Spleen (tissue), 7 donors: ENCODE measurements at regions not wholly inside any gene's neighbourhood (a gene's known extent, or its start where the extent isn't known, plus 50 kb on each side); places are given as distances from the start of the nearest gene placed in this dataset.

Experiments
- CTCF ChIP-seq, 11 experiments: fragments of 200-600 bp in 7 of 11; fragments of 450-650 bp in 4 of 11; sonication (generic) in 4 of 11; IDR thresholded peaks in 8 of 11; conservative IDR thresholded peaks in 3 of 11; 1 replicate in 7 of 11; 2 replicates in 4 of 11; pipeline versions ENCODE4 v1.4.0 to v1.8.0; 2016 to 2021; ENCODE audit warnings: antibody characterized with exemption in 11 of 11, inconsistent platforms in 4 of 11, mild to moderate bottlenecking in 1 of 11
- POLR2A ChIP-seq, 3 donors: fragments of 450-650 bp; IDR thresholded peaks; one replicate each; pipeline ENCODE4 v1.5.1; 2017; ENCODE audit warnings: antibody characterized with exemption in 3 of 3, mild to moderate bottlenecking in 1 of 3
- POLR2AphosphoS5 ChIP-seq, 3 donors: sonication (generic); formaldehyde crosslinking; IDR thresholded peaks; one replicate each; pipeline ENCODE4 v1.5.1; 2017; ENCODE audit warnings: antibody characterized with exemption in 3 of 3
- donor health status: DM: no; HTN: no; CAD: no; lungs with moderate emphysema.
- donor health status: DM: no; HTN: no; CAD: no.
- donor health status: DM: no; HTN: no; CAD: no.

GRCh38 chr3:107216229-107216628 is 161.0 kb upstream of the CCDC54 start:
- TF ChIP-seq CTCF (IDR thresholded peaks at IDR 0.05 in 8 of 11, conservative IDR thresholded peaks at IDR 0.05 in 3 of 11) (no peak), POLR2A (IDR thresholded peaks at IDR 0.05) (no peak), POLR2AphosphoS5 (IDR thresholded peaks at IDR 0.05) (no peak)
